NB4 (cell line): ENCODE measurements at regions not wholly inside any gene's neighbourhood (a gene's known extent, or its start where the extent isn't known, plus 50 kb on each side); places are given as distances from the start of the nearest gene placed in this dataset.

Experiments
- POLR2A ChIP-seq: IDR thresholded peaks from 2 replicates; pipeline ENCODE4 v1.6.1; 2011; ENCODE audit warnings: mild to moderate bottlenecking; ENCODE audit not compliant: insufficient read length; ENCODE audit errors: extremely low read depth
- TF ChIP-seq, protein P1 (sequence below): IDR thresholded peaks from one replicate; pipeline ENCODE4 v1.5.1; 2012; ENCODE audit warnings: low read depth, low read length

DNA sequence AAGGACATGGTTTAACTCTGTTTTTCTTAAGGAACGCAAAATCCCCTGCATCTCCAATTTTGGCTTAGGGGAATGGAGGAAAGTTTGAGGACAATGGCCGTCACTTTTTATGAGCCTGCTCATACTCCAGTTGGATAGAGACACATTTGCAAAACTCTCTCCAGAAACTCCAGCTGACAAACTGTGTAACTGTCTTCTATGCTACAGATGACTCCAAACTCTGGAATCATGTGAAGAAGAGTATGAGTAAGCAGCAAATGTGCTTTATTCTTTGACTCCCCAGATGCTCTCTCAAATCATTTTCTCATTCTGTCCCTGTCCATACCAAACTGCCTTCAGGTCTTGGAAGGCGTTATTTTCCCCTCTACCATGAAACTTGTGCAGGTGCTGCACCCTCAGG, 226.5 kb upstream of the GPR149 start:
- TF ChIP-seq, protein P1, sequence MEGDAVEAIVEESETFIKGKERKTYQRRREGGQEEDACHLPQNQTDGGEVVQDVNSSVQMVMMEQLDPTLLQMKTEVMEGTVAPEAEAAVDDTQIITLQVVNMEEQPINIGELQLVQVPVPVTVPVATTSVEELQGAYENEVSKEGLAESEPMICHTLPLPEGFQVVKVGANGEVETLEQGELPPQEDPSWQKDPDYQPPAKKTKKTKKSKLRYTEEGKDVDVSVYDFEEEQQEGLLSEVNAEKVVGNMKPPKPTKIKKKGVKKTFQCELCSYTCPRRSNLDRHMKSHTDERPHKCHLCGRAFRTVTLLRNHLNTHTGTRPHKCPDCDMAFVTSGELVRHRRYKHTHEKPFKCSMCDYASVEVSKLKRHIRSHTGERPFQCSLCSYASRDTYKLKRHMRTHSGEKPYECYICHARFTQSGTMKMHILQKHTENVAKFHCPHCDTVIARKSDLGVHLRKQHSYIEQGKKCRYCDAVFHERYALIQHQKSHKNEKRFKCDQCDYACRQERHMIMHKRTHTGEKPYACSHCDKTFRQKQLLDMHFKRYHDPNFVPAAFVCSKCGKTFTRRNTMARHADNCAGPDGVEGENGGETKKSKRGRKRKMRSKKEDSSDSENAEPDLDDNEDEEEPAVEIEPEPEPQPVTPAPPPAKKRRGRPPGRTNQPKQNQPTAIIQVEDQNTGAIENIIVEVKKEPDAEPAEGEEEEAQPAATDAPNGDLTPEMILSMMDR, result no peak
- no peak for TF ChIP-seq POLR2A
